ENCODE measurements at regions not wholly inside any gene's neighbourhood (a gene's known extent, or its start where the extent isn't known, plus 50 kb on each side); places are given as distances from the start of the nearest gene placed in this dataset.

DNA sequence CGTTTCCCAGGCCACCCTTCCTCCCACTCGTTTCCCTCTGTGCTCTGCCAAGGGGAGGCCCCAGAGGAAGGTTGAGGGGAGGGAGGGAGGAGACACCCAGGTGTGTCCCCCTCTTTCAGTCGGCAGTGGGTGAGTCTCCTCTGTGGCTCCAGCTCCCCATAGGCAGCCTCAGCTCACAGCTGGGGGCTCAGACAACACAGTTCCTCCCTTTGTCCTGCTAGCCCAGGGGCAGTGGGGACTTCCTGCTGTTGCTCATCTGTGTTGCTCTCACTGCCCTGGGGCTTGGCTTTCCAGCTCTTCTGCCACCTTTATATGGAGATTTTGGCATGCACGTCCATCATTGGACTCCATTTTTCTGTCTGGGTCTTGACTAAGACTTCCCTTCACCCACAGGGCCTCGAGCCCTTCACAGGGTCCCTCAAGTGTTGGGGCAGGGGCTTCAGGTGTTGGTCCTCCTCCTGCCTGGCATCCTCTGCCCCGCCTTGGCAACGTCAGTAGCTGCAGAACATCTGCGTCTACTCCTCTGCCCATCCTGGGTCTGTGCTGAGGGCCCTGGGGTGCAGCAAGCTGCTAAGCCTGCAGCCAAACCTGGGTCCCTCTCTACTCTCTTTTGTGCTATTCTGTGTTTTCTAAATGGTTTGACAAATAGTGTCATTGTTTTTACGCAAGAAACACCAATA, 190.6 kb upstream of the PMEPA1 start:
- DNase-seq (ENCODE audit: low read depth in 3 of 3), result no peak

DNA sequence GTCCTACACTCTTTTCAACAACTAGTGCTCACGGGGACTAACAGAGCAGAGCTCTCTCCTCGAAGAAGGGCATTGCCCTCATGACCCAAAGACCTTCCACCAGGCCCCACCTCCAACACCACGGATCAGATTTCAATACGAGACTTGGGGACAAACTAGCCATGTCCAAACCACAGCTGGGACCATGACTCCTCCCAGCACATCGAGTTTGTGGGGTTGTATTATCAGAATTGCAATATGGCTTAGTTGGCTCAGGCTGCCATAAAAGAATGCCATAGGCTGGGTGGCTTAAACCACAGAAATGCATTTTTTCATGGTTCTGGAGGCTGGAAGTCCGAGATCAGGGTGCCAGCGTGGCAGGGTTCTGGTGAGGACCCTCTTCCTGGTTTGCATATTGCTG, 189.7 kb upstream of the PMEPA1 start:
- no peak for DNase-seq (ENCODE audit: low read depth in 3 of 3)

DNA sequence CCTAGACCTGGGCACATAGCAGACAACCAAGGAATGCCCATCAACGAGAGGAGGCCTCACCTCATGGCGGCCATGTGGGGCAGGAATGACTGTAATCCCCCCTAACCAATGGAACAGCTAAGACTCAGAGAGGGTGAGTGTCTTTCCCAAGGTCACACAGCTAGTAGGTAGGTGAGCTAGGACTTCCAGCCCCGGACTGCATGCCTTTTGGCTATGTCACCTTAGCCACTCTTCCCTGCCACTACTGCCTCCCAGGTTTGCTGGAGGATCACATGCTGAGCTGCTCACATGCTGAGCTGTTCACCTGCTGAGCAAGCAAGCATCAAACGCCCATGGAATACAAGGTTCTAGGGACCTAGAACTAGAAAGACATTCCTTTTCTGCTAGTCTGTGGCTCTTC, 188.5 kb upstream of the PMEPA1 start:
- no peak for DNase-seq (ENCODE audit: low read depth in 3 of 3)

DNA sequence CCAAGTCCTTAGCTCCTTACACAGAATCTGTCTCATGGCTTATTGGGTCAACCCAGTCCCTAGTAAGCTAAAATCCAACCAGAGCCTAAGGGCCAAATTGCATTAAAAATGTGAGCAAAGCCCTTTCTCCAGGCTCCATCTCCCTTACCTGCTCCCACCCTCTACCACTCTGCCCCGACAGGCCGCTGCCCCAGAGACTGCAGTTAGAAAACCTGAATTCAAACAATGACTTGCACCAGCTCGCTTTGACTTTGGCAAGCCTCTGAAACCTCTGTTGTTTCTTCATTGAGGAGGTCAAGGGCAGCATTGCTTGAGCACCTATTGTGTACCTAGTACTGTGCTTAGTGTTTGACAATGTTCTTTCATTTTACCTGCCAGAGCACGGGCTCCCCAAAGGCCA, 188.1 kb upstream of the PMEPA1 start:
- DNase-seq (ENCODE audit: low read depth in 3 of 3), result no peak

DNA sequence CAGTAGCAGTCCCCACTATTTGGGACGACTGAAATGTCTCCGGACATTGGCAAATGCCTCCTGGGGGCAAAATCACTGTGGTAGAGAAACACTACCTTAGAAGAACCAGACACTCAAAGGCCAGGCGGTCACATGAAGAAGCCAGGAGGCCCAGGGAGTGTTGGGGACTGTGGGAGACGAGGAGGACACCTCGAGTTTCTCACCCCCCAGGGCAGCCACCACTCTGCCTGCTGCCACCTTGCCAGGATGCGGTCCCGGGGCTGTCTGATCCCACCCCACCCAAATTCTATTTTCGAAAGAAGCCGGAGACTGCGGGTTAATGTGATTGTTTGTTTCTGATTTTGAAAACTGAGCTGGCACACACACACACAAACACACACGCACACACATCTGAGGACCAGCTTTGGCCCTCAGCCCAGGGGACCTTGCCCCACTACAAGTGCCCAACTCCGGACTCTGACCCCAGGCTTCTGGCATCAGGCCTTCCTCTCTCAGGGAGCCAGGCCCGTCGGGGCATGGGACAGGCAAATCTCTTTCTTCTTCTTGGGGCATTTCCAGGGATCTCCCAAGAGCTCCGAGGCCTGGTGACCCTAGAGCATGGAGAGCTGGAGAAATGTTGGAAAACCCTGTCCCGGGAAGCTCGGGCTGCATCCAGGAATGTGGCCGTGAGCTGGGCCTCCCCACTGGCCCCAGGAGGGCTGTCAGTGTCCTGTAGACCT, 187.5 kb upstream of the PMEPA1 start:
- no peak for DNase-seq (ENCODE audit: low read depth in 3 of 3)

DNA sequence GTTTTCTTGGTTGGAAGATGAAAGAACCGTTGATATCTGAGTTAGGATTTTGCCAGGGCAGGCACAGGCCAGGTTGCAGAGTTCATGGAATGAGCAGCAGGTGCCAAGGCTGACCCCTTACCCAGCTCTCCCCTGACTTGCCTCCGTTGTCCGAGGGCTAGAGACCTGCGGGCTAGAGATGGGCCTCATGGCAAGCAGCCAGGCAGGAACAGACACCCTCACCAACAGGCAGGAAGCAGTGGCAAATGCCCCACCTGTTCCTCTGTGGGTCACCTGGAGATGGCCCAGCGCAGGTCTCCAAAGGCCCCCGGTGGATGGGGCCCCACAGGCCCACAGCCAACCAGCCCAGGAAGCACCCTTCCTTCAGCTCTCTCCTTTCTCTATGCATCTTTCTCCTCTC, 186.7 kb upstream of the PMEPA1 start:
- DNase-seq (ENCODE audit: low read depth in 3 of 3), result no peak

DNA sequence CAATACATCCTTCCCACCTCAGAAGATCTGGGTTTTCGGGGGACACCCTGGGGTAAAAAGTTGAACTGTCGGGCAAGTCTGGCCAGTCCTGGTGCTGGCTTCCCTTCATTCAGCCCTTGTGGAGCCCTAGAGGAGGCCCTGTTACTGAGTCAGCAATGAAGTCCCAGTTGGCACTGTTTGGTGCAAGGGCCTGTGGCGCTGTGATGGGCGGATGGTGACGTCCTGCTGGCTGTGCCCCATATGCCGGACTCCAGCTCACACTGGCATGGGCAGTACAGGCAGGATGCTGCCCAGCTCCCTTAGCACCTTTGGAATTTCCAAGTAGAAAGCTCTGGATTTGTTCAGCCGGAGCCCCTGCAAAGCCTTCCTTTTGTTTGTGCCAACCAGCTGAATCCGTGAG, 186.2 kb upstream of the PMEPA1 start:
- no peak for DNase-seq (ENCODE audit: low read depth in 3 of 3)

DNA sequence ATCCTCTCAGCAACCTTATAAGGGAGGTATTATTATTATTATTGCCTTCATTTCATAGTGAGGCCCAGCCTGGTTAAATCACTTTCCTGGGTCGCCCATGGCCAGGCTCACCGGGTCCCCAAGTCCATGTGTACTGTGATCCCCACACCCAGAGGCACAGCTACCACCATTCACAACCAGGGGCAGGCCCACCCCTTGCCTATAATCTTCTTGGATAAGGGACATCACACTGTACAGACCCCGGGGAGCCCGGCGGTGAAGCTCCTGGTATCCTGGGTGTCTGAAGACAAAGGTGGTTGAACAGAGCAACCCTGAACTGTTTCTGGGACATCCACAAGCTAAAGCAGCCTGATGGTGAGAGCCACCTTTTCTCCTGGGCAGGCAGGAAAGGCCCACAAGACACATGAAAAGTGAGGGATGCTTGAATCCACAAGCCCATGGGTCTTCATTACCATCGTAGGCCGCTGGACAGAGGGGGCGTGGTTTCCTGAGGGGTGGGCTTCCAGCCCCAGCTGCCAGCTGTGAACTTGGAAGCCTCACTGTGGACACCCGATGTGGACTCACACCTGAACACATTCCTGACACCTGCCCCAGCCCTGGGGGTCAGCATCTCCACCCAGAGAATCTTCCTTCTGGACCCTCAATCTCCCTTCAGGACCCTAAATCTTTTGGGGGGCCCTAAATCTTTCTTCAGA, 185.5 kb upstream of the PMEPA1 start:
- DNase-seq (ENCODE audit: low read depth in 3 of 3), result no peak

DNA sequence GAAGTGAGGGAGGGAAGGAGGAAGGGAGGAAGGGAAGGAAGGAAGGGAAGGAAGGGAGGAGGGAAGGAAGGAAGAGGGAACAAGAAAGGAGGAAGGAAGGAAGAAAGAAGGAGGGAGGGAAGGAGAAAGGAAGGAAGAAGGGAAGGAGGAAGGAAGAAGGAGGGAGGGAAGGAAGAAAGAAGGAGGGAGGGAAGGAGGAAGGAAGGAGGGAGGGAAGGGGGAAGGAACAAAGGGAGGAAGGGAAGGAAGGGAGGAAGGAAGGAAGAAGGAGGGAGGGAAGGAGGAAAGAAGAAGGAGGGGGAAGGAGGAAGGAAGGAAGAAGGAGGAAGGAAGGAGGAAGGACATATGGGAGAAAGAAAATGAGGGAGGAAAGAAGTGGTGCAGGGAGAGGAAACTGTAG, 184.7 kb upstream of the PMEPA1 start:
- DNase-seq (ENCODE audit: low read depth in 3 of 3), result no peak

DNA sequence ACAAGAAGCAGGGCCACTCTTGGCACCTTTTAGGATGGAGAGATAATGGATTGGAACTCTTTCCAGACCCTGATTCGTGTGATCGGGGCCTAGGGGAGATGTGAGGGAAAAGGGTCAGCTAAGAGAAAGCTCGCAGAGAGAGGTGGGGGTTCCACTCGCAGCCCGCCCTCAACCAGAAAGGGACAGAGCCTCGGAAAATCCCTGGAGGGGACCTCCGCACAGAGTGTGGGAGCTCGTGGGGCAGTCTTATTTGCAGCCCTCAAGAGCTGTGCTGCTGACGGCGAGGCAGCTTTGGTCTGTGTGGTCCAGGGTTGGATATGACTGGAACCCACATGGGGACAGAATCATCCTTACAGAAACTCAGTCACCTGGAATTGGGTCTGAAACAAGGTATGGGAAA, 184.3 kb upstream of the PMEPA1 start:
- DNase-seq (ENCODE audit: low read depth in 3 of 3), result no peak

DNA sequence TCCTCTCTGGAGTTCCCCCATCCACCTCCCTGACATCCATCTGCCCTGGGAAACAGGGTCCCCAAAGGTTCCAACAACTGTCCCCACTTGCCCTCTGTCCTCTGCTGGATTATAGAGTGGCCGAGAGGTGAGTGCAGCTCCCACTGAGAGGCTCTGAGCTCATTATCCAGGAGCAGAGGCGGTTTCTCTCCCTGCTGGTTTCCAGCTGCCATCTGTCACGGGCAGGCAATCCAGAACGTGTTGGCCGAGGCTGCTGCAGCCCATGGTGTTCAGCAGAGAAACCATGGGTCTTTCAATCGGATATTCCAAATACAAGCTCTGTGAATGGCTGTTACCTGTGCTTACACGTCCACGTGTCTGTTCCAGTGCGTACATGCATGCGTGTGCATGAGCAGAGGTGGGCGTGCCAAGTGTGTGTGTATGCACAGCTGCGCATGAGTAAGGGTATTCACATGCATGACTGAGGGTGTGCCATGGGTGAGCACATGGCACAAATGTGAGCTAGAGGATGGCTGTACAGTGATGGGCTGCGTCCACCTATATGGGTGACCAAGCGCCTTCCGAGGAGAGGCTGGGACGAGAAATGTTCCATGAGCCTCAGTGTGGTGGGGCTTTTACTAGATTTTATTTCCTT, 183.7 kb upstream of the PMEPA1 start:
- no peak for DNase-seq (ENCODE audit: low read depth in 3 of 3)

DNA sequence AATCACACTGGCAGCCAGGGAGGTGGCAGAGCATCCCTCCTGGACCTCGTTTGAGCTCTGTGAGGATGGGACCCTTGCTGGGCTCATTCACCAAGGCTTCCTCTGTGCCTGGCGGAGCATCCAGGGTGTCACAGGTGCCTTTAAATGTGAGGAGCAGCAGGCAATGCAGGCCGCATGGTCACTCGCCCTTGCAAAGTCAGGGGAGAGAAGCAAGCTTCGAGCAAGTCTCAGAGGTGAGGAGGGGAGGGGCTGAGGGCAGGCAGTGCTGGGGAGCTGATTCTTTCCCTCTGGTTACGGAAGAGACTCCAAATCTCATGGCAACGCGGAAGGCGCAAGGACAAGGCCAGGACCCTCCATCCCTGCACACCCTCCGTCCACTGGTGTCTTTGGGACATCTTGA, 182.7 kb upstream of the PMEPA1 start:
- no peak for DNase-seq (ENCODE audit: low read depth in 3 of 3)

DNA sequence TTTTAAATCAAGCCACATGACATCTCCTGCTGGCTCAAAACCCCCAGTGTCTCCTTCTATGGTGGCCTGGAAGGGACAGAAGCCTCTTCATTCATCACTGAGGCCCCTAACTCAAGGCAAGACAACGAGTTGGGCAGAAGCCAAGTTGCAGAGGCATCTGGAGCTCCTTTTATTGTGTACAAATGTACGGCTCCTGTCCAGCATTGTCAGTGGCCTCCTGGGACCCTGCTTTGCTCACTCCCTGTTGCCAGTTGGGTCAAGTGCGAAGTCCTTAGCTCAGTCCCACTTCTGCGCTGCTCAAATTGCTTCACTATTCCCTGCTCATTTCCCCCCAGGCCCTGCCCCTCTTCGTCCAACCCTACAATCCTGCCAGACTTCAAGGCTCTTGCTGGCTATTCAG, 181.2 kb upstream of the PMEPA1 start:
- no peak for DNase-seq (ENCODE audit: low read depth in 3 of 3)

DNA sequence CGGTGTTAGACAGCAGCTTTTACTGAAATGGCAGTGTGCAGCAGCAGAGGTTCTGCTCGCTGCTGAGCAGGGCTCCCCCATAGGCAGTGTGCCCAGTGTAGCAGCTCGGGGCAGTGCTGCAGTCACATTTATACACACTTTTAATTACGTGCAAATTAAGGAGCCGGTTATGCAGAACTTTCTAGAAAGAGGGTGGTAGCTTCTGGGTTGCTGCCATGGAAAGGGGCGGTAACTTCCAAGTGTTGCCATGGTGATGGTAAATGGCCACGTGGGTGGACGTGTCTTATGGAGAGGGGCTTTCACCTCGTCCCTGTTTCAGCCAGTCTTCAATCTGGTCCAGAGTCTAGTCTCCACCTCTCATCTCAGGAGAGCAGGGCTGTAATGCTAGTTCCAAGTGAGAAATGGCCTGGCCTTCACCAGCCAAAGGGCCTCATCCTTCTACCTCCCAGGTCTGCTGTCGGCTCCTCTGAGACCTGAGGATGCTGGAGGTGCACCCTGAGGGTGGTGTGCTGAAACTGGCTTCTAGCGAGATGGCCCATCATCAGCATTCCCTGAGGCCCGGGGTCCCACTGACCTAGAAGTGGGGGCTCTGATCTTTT, 180.5 kb upstream of the PMEPA1 start:
- no peak for DNase-seq (ENCODE audit: low read depth in 3 of 3)

DNA sequence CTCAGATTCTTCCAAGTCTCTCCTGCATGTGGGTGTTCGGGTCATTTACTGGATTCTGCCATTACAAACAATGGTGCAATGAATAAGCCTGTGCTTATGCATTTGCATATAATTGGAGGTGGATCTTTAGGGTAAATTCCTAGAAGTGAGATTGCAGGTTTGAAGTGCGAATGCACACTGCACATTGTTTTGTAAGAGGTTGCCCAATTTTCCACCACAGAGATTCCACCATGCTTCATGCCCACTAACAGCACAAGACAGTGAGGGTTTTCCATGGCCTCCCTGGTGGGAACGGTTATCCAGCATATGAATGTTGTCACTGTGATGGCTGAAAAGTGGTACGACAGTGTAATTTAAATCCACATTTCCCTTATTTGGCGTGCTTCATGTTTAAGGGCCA, 178.8 kb upstream of the PMEPA1 start:
- no peak for DNase-seq (ENCODE audit: low read depth in 3 of 3)

DNA sequence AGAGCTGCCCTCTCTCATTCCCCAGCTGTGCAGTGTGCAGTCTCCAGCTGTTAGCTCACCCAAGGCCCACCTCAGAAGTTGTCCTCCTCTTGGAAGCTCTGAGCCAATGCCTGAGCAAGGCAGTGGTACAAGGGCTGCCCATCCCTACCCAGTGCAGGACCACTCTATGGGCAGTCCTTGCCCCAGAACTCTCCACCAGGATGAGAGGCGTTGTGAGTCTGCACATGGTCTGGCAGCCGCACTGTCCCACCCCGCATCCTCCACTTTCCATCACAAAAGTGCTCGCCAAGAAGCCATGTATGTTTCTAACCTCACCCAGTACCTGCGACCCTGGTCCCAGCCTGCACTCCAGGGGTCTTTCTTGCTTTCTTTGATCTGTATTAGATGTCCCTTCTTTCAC, 175.1 kb upstream of the PMEPA1 start:
- no peak for DNase-seq (ENCODE audit: low read depth in 3 of 3)

DNA sequence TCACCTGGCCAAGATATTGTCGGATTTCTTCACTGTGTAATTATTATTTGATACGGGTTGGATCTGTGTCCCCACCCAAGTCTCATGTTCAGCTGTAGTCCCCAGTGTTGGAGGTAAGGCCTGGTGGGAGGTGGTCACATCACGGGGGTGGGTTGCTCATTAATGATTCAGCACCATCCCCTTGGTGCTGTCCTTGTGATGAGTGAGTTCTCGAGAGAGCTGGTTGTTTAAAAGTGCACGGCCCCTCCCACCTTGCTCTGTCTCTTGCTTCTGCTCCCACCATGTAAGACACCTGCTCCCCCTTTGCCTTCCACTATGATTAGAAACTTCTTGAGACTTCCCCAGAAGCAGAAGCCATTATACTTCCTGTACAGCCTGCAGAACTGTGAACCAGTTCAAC, 173.9 kb upstream of the PMEPA1 start:
- no peak for DNase-seq (ENCODE audit: low read depth in 3 of 3)

DNA sequence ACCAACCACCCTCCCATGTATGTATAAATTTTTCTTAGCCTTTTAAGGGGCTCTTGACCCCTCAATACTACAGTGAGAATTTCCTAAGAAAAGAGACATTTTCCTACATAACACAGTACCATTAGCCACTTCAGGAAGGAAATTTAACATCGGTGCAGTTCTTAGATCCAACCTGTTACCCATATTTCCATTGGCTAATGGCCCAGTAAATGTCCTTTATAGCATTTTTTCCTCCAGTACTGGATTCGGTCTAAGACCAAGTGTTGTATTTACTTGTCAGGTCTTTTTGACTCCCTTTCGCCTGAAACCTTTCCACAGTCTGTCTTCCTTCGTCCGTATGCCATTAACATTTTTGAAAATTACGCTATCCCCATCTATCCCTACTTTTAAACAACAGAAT, 173.4 kb upstream of the PMEPA1 start:
- DNase-seq (ENCODE audit: low read depth in 3 of 3), result no peak

DNA sequence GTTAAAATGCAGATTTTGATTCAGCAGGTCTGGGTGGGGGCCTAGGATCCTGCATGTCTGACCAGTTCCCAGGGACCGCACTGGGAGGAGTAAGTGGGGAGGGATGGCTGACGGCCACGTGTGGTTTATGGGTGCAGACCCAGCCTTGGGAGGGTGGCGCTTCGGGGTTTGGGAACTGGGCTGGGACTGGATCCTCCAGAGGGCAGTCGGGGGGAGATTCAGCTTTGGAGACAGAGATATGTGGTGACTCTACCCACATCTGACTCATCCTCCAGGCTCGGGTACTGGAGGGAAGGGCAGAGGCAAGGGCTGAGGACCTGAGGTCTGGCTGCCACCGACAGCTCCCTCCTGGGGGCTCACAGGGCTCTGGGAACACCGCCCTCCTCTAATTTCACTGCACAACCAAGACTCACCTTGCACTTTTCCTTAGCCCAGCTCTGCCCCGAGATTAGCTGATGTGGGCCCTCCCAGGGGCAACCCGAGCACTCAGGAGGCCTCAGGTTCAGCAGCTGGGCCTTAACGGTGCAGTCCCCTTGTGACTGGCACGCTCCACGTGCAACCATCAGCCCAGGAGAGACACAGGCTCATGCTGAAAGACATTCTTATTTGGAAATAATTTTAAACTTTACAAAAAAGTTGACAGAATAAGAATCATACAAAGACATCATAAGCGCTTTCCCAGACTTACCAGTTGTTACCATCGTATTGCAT, 172.8 kb upstream of the PMEPA1 start:
- DNase-seq (ENCODE audit: low read depth in 3 of 3), result no peak

DNA sequence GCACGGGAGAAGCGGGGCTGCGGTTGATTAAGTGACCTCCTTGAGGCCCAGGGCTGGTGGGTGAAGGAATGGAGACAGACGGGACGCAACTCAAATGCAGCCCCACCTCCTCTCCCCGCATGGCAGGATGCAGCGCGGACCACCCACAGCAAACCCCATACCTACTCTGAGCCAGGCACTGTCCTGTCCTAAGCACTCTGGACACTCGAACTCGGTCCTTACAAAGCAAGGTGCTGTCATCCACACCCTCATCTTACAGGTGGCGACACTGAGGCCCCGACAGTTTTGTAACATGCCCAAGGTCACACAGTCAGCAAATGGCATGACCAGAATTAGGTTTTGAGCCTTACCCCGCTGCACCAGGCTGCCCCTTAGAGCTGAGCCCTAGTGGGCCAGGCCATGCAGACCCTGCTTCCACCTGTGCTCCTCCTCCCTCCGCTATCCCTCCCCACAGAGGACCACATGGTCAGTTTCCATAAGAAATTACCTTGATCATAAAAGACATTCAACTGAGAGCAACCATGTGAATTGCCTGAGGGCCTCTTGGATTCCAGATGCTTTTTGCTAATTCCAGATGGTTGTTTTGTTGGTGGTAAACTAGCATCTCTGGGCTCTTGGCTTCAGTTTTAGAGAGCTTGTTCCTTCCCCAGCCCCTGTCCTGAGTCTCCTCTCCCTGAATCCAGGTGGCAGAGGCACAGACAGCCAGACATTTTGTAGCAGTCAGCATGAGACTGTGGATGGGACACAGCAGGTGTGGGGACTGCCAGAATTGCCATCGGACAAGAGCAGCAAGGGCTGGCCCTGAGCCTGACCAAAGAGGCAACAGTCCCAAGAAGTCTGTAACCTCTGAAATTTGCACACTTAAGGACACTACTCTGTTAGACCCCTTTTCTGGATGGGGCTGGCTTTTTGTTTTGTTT, 171.9 kb upstream of the PMEPA1 start:
- DNase-seq (ENCODE audit: low read depth in 3 of 3), result no peak

DNA sequence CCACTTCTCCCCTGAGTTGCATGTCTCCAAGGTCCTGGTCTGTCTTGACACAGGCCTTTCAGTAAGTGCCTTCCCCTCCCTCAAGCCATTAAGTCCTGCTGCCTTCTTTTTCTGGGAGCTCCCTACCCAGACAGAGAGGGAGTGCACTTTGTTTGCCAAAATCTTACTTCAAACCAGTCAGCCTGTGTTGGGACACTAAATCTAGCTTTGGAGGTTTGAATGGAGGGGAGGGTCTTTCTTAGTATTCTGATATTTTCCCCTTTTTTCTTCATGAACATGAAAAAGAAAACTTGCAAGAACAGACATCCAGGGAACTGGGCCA, 170.7 kb upstream of the PMEPA1 start:
- DNase-seq (ENCODE audit: low read depth in 3 of 3), result no peak

Measured in stimulated activated CD4-positive, alpha-beta T cell treated with anti-CD3 and anti-CD28 coated beads, TNF-alpha, amount 100 ng/mL, for 24 hours (primary cell).